Embryonic facial prominence (tissue), 1 donor: ENCODE measurements at regions not wholly inside any gene's neighbourhood (a gene's known extent, or its start where the extent isn't known, plus 50 kb on each side); places are given as distances from the start of the nearest gene placed in this dataset.

Source experiments
- DNase-seq: peaks from one replicate; pipeline ENCODE4 v3.0.0-alpha.2; 2016; ENCODE audit errors: extremely low spot score

GRCh38 chr3:43783987-43784639, 93.4 kb downstream of the ABHD5 start:
- no peak for DNase-seq

- DNase-seq, result no peak
Measured at GRCh38 chr3:43784640-43785011, 93.9 kb downstream of the ABHD5 start.

DNA sequence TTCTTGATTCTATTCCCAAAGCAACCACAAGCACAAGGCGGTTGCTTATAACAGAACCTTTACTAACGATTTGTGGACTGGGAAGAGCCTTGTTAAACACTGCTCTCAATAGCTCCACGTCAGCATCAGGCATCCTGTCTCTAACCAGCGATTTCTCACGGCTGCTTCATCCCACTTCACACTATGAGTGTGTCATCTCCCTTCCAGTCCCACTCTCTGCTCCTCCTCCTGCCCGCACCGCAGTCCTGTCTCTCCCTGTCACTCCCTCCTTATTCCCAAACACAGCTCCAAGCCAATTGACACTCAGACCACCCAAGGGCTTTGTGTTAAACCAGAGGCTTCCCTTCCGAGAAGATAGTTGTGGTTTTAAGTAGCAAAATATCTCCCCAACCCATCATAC, 94.8 kb downstream of the ABHD5 start:
- no peak for DNase-seq

DNA sequence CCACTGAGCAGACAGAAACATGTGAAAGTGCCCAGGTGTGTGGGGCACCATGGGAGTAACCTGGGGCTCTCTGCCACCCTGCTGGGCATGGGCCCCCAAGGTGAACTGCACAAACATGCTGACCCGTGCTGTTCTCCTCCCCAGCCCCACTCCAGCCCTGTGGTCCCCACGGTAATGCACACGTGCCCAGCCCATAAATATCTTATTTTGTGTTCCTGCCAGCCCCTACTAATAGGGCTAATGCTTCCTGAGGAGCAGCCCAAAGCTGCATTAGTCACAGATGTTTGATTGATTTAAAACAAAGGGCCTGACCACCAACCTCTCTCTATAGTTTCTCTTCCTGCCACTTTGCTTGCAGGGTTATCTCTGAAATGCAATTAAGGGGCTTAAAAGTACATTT, 95.4 kb downstream of the ABHD5 start:
- no peak for DNase-seq

- DNase-seq, result no peak
Measured at GRCh38 chr3:43786526-43787305, 96.0 kb downstream of the ABHD5 start.

GRCh38 chr3:43787330-43787729, 96.6 kb downstream of the ABHD5 start:
- DNase-seq, result no peak

- DNase-seq, result no peak
Measured at GRCh38 chr3:43789028-43789427, 98.3 kb downstream of the ABHD5 start.

DNA sequence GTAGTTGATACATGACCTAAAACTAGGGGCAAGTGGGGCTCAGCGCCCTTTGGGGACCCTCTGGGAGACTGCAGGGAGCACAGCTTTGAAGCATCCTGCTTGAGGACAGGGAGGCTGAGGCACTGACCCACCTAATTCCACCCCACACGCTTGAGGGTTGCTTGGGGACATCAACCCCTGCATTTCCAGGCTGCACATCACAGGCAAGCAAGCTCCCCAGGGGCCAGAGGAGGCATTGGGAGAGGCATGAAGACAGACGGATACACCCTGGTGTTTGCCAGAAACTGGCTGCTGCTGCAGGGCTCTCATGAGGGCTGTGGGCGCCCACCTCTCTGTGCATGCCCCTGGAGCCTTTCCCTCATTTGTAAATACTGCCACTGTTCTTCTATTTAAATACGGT, 99.3 kb downstream of the ABHD5 start:
- DNase-seq, result no peak

DNA sequence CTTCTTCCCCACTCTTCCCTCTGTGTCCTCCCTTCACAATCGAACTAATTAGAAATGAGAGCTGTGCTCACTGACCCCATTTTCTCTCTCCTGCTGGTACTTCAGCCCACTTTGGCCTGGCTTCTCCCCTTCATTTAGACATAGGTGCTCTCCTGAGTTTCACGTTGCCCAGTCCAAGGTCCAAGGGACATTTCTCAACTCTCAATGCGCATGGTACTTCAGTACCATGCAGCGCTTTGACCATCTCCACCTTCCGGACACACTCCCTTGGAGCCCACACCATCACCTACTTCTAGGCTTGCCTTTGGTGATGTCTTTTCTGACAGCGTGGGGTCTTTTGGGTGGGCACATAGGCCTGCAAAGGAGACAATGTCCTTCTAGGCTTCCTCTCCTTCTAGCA, 99.7 kb downstream of the ABHD5 start:
- DNase-seq, result no peak

DNA sequence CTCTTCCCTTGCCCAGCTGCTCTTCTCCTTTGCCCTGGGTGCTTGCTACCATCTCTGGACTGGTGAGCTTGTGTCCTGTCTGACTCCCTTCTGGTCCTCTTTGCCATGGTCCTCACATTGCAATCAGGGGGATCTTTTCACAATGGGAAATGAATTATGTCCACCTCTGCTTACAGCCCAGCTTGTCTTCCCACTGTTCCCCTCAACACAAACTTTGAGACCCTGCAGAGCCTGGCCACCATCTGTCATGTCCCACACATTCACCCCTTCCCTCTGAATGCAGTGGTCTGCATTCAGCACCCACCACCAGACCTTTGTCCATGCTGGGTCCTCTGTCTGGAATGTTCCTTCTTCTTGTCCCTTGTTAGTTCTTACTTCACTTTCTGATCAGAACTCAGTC, 100.5 kb downstream of the ABHD5 start:
- no peak for DNase-seq

DNA sequence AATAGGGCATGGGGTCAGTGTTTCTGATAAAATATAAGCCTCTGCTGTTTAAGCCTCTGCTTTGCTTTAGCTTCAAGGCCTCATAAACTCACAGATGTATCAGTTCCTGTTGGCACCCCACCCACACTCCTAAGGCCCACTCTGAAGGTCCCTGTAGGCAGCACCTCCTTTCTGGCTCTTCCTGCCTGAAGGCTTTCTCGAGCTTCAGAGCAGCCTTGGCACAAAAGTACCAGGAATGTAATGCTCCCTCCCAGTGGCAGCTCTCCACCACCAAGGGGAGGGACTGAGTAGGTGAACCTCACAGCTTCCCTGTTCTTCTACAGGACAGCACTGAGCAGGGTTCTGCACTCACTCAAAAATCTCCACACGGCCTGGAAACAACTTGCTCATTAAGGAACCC, 102.2 kb downstream of the ABHD5 start:
- DNase-seq, result no peak

DNA sequence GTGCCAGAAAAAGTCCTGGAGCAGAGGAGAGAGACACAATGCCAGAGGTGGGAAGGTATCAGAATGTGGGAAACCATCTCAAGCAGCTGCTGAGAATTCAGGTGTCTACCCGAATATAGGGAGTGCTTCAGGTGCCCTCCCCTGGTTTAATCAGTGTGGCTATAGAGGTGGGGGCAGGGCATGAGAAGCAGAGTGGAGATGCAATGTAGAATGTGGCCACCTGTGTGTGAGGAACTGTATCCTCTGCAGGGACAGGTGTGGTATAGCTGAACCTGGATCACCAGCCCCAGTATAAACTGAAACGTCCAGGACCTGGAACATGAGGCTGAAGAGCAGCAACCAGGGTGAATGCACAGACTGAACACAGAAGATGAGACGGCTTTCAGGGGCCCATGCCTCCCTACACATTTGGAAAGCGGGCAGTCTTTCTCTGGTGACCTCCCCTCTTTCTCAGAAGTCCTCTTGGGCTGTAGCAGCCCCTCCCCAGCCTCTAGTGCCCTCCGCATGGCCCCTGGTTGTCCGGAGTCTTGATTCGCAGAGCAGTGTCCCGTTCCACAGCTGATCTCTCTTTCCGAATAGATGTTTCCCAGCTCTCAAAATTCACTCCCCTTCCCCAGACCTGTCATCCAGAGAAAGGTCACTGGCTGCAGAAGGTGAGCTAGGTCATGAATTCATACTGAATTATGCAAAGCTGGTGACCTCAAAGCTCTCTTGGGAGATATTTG, 103.1 kb downstream of the ABHD5 start:
- no peak for DNase-seq

- no peak for DNase-seq
Measured at GRCh38 chr3:43794776-43795175, 104.0 kb downstream of the ABHD5 start.

GRCh38 chr3:43795491-43795890, 104.8 kb downstream of the ABHD5 start:
- no peak for DNase-seq

- DNase-seq, result no peak
Measured at GRCh38 chr3:43796041-43796596, 105.4 kb downstream of the ABHD5 start.

- no peak for DNase-seq
Measured at GRCh38 chr3:43797794-43798193, 107.1 kb downstream of the ABHD5 start.

- DNase-seq, result no peak
Measured at GRCh38 chr3:43810797-43811196, 120.1 kb downstream of the ABHD5 start.

DNA sequence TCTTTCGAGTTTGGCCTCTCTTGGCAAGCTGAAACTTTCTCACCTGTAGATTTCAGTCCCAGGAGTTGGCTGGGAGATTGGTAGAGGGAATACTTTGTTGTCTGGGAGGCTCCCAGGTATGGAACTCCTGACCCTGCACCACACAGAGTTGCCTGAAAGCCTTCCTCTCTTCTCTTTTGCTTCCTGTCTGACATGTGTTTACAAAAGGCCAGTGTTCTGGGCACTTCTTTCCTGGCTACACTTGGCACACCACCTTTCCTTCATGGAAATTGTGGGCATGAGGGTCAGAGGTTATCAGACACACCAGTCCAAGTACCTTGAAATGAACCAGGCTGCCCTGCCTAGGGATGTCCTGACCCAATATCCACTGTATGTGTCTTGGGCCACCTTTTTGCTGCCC, 123.7 kb downstream of the ABHD5 start:
- no peak for DNase-seq

DNA sequence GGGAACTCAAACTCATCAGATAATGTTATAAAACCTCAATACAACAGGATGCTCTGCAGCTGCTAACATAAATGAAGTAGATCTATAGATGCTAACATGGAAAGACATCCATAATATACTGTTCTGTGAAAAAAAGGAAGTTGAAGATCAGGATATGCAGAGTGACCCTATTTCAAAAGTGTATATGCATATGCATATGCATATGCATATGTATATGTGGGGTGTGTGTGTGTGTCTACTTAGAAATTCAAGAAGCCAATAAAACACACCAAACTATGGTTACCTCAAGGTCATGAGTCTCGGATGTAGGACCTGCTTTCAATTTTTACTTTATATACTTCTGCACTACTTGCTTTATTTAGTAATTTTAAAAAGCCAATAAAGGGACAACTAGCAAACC, 125.6 kb downstream of the ABHD5 start:
- no peak for DNase-seq

DNA sequence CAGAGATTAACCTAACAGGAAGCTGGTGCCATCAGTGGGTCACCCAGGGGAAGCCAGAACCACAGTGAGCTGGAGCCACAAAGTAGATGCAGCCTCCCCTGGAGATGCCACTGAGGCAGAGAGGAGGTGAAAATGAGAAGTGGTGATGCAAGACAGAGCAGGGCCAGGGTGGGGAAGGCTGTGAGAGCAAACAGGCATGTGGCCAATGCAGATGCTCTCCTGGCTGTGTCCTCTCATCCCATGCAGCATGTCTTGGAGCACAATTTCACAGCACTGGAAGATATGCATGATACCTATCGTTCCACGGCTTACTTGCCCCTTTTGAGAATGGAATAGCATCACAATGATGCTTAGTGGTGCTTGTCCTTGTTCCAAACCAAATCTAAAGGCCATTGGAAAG, 126.3 kb downstream of the ABHD5 start:
- DNase-seq, result no peak

DNA sequence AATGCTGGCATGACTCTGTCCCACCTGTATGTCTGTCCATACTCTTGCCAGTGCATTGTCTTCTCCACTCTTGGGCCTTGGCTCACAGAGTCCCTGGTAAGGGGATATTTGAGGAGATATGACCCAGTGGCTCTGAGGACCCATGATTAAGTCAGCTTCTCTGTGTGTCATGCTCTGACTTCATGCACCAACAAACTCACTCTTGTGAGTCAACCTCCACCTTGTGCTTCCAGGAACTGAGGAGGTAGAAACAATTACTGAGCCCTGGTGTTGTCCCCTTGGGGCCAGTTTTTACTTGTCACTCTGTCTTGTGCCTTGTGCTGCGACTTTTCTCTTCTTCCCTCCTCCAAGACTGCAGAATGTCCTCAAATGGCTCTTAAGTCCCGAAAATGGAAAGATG, 127.1 kb downstream of the ABHD5 start:
- DNase-seq, result no peak

- no peak for DNase-seq
Measured at GRCh38 chr3:43818229-43818628, 127.5 kb downstream of the ABHD5 start.
